HL-60 (cell line): ENCODE measurements at regions not wholly inside any gene's neighbourhood (a gene's known extent, or its start where the extent isn't known, plus 50 kb on each side); places are given as distances from the start of the nearest gene placed in this dataset.

ENCODE experiments used
- GABPA ChIP-seq: IDR thresholded peaks from 2 replicates; pipeline ENCODE4 v1.6.1; 2012; ENCODE audit warnings: low read depth
- POLR2AphosphoS5 ChIP-seq: IDR thresholded peaks from 2 replicates; pipeline ENCODE4 v1.6.1; 2012; ENCODE audit warnings: low read depth
- SPI1 ChIP-seq: IDR thresholded peaks from 2 replicates; pipeline ENCODE4 v1.6.1; 2012; ENCODE audit warnings: low read depth, mild to moderate bottlenecking, borderline replicate concordance
- TF ChIP-seq, protein P1 (sequence below): IDR thresholded peaks from one replicate; pipeline ENCODE4 v1.5.1; 2011; ENCODE audit warnings: low read length, control low read depth, inconsistent platforms; ENCODE audit not compliant: insufficient read depth
- TF ChIP-seq, protein P2 (sequence below): IDR thresholded peaks from 2 replicates; pipeline ENCODE4 v1.6.1; 2012; ENCODE audit warnings: low read depth; ENCODE audit not compliant: insufficient replicate concordance

DNA sequence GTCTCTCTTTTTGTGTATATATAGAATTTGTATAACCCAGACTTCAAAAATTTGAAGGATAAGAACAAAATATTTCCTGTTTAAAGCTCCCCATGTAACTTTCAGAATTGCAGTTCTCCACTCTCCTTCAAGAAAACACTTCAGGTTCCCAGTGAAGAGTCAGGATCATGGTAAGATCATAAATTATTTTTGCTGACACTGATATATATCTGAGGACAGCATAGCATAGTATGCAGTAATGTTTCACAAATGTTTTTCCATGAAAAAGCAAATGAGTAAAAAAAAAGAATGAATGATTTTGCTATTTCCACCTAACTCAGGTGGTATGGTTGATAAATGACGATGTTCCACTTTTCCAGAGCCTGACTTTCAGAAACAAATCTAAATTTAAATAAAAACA lies 545.6 kb upstream of the EPHA7 start:
- TF ChIP-seq, protein P1, sequence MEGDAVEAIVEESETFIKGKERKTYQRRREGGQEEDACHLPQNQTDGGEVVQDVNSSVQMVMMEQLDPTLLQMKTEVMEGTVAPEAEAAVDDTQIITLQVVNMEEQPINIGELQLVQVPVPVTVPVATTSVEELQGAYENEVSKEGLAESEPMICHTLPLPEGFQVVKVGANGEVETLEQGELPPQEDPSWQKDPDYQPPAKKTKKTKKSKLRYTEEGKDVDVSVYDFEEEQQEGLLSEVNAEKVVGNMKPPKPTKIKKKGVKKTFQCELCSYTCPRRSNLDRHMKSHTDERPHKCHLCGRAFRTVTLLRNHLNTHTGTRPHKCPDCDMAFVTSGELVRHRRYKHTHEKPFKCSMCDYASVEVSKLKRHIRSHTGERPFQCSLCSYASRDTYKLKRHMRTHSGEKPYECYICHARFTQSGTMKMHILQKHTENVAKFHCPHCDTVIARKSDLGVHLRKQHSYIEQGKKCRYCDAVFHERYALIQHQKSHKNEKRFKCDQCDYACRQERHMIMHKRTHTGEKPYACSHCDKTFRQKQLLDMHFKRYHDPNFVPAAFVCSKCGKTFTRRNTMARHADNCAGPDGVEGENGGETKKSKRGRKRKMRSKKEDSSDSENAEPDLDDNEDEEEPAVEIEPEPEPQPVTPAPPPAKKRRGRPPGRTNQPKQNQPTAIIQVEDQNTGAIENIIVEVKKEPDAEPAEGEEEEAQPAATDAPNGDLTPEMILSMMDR: no peak
- TF ChIP-seq POLR2AphosphoS5 (no peak), SPI1 (no peak), GABPA (no peak)
- TF ChIP-seq, protein P2, sequence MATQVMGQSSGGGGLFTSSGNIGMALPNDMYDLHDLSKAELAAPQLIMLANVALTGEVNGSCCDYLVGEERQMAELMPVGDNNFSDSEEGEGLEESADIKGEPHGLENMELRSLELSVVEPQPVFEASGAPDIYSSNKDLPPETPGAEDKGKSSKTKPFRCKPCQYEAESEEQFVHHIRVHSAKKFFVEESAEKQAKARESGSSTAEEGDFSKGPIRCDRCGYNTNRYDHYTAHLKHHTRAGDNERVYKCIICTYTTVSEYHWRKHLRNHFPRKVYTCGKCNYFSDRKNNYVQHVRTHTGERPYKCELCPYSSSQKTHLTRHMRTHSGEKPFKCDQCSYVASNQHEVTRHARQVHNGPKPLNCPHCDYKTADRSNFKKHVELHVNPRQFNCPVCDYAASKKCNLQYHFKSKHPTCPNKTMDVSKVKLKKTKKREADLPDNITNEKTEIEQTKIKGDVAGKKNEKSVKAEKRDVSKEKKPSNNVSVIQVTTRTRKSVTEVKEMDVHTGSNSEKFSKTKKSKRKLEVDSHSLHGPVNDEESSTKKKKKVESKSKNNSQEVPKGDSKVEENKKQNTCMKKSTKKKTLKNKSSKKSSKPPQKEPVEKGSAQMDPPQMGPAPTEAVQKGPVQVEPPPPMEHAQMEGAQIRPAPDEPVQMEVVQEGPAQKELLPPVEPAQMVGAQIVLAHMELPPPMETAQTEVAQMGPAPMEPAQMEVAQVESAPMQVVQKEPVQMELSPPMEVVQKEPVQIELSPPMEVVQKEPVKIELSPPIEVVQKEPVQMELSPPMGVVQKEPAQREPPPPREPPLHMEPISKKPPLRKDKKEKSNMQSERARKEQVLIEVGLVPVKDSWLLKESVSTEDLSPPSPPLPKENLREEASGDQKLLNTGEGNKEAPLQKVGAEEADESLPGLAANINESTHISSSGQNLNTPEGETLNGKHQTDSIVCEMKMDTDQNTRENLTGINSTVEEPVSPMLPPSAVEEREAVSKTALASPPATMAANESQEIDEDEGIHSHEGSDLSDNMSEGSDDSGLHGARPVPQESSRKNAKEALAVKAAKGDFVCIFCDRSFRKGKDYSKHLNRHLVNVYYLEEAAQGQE: no peak
